ENCODE measurements at regions not wholly inside any gene's neighbourhood (a gene's known extent, or its start where the extent isn't known, plus 50 kb on each side); places are given as distances from the start of the nearest gene placed in this dataset.

GRCh38 chr14:42527141-42527540 lies 920.5 kb downstream of the LRFN5 start:
- TF ChIP-seq CTCF (IDR thresholded peaks at IDR 0.05) (no peak), POLR2AphosphoS5 (IDR thresholded peaks at IDR 0.05; ENCODE audit: insufficient read depth in 1 of 2, low read depth in 1 of 2) (no peak)
